ENCODE measurements at regions not wholly inside any gene's neighbourhood (a gene's known extent, or its start where the extent isn't known, plus 50 kb on each side); places are given as distances from the start of the nearest gene placed in this dataset.

GRCh38 chr3:177817751-177818150 lies 620.5 kb upstream of the TBL1XR1 start:
- H3K27ac ChIP-seq, result no peak overlapping the region
- intact Hi-C loops (cut with DNase I), result no loop called here
- no peaks in the 10 kb centered on the region for H3K36me3 ChIP-seq
- no peaks in the 10 kb centered on the region for H3K27me3 ChIP-seq
- H3K9me3 ChIP-seq, result no peaks in the 10 kb centered on the region
- no peak overlapping the region for H3K4me3 ChIP-seq
- TF ChIP-seq CTCF (IDR thresholded peaks at IDR 0.05), result no peak
- DNase-seq, result no peak
- WGBS, 2 donors, result 49 to 92% methylated on average over 2 of the region's 2 CpGs
- H3K4me1 ChIP-seq, result peaks cover 0 to 13% (median 2%) of the 10 kb centered on the region in 3 donors

GRCh38 chr3:177818712-177819240 lies 621.5 kb upstream of the TBL1XR1 start:
- Histone ChIP-seq H3K36me3 (no peaks in the 10 kb centered on the region), H3K4me1 (peaks cover 0 to 21% (median 8%) of the 10 kb centered on the region in 3 donors), H3K9me3 (no peaks in the 10 kb centered on the region), H3K27me3 (no peaks in the 10 kb centered on the region), H3K27ac (no peak overlapping the region), H3K4me3 (no peak overlapping the region)
- 73 to 83% methylated on average over 2 of the region's 2 CpGs for WGBS, 2 donors
- intact Hi-C loops (cut with DNase I), result no loop called here
- no peak for DNase-seq
- no peak for TF ChIP-seq POLR2A (IDR thresholded peaks at IDR 0.05)
- no peak for TF ChIP-seq CTCF (IDR thresholded peaks at IDR 0.05)

GRCh38 chr3:177820683-177821316 lies 623.5 kb upstream of the TBL1XR1 start:
- Histone ChIP-seq H3K4me3 (no peak overlapping the region), H3K9me3 (no peaks in the 10 kb centered on the region), H3K4me1 (peaks cover 0 to 37% (median 16%) of the 10 kb centered on the region in 3 donors), H3K27ac (no peak overlapping the region), H3K27me3 (no peaks in the 10 kb centered on the region), H3K36me3 (no peaks in the 10 kb centered on the region)
- no peak for TF ChIP-seq CTCF (IDR thresholded peaks at IDR 0.05)
- TF ChIP-seq POLR2A (IDR thresholded peaks at IDR 0.05), result no peak
- WGBS, 2 donors, result 41 to 52% methylated on average over 2 of the region's 2 CpGs
- no peak for DNase-seq
- intact Hi-C loops (cut with DNase I), result no loop called here

GRCh38 chr3:177822681-177823096 lies 625.4 kb upstream of the TBL1XR1 start:
- intact Hi-C loops (cut with DNase I), result no loop called here
- no peak for DNase-seq
- Histone ChIP-seq H3K27me3 (no peaks in the 10 kb centered on the region), H3K4me1 (peaks cover 0 to 42% (median 16%) of the 10 kb centered on the region in 3 donors), H3K27ac (no peak overlapping the region), H3K4me3 (no peak overlapping the region), H3K36me3 (no peaks in the 10 kb centered on the region), H3K9me3 (no peaks in the 10 kb centered on the region)
- TF ChIP-seq POLR2A (IDR thresholded peaks at IDR 0.05) (no peak), CTCF (IDR thresholded peaks at IDR 0.05) (no peak)
- WGBS, 2 donors, result 58 to 79% methylated on average over 2 of the region's 2 CpGs

GRCh38 chr3:177823701-177824189 lies 626.5 kb upstream of the TBL1XR1 start:
- Histone ChIP-seq H3K9me3 (no peaks in the 10 kb centered on the region), H3K27me3 (no peaks in the 10 kb centered on the region), H3K27ac (peak overlapping the region in 3 of 4 donors; percentile 57 to 81 (median 67)), H3K4me3 (no peak overlapping the region), H3K4me1 (peaks cover 0 to 46% (median 19%) of the 10 kb centered on the region in 3 donors), H3K36me3 (no peaks in the 10 kb centered on the region)
- no peak for DNase-seq
- 76 to 87% methylated on average over 5 to 7 of the region's 9 CpGs for WGBS, 2 donors
- intact Hi-C loops (cut with DNase I), result no loop called here
- no peak for TF ChIP-seq POLR2A (IDR thresholded peaks at IDR 0.05)
- TF ChIP-seq CTCF (IDR thresholded peaks at IDR 0.05), result no peak
